GM12864 (cell line): ENCODE measurements at regions not wholly inside any gene's neighbourhood (a gene's known extent, or its start where the extent isn't known, plus 50 kb on each side); places are given as distances from the start of the nearest gene placed in this dataset.

Experiments used
- DNase-seq: peaks from one replicate; pipeline ENCODE4 v3.0.0-alpha.2; 2011; ENCODE audit warnings: low read depth
- H3K4me3 ChIP-seq: 2 replicates; pipeline ENCODE4 v1.5.1; 2011; ENCODE audit warnings: mild to moderate bottlenecking, low read depth, low read length, control low read depth
- CTCF ChIP-seq: IDR thresholded peaks from 2 replicates; pipeline ENCODE4 v1.5.1; 2011; ENCODE audit warnings: low read depth, mild to moderate bottlenecking, moderate library complexity, low read length, control low read depth, inconsistent platforms; ENCODE audit errors: missing control alignments

- no peak for DNase-seq
- no peak overlapping the region for H3K4me3 ChIP-seq
- no peak for TF ChIP-seq CTCF
Measured at GRCh38 chr5:56466136-56466816, 233.1 kb upstream of the ANKRD55 start.

- TF ChIP-seq CTCF: no peak
- DNase-seq: no peak
- no peak overlapping the region for H3K4me3 ChIP-seq
Measured at GRCh38 chr5:56465769-56466135, 232.6 kb upstream of the ANKRD55 start.

- DNase-seq: no peak
- H3K4me3 ChIP-seq: no peak overlapping the region
- TF ChIP-seq CTCF: no peak
Measured at GRCh38 chr5:56464935-56465768, 232.0 kb upstream of the ANKRD55 start.

- DNase-seq: no peak
- no peak for TF ChIP-seq CTCF
- no peak overlapping the region for H3K4me3 ChIP-seq
Measured at GRCh38 chr5:56463944-56464571, 230.9 kb upstream of the ANKRD55 start.

GRCh38 chr5:56461584-56461983 lies 228.5 kb upstream of the ANKRD55 start:
- H3K4me3 ChIP-seq: no peak overlapping the region
- TF ChIP-seq CTCF: no peak
- DNase-seq: no peak

- no peak for DNase-seq
- no peak overlapping the region for H3K4me3 ChIP-seq
- TF ChIP-seq CTCF: no peak
Measured at GRCh38 chr5:56460681-56461191, 227.6 kb upstream of the ANKRD55 start.
